ENCODE measurements at regions not wholly inside any gene's neighbourhood (a gene's known extent, or its start where the extent isn't known, plus 50 kb on each side); places are given as distances from the start of the nearest gene placed in this dataset.

- H3K27ac ChIP-seq (ENCODE audit: insufficient read depth, low read length), result no peak overlapping the region
- no TSS peak for BruUV-seq (replicated peaks)
- no peak overlapping the region for H2AK9ac ChIP-seq (replicated peaks; ENCODE audit: low read depth, low read length, poor library complexity)
- H3K23ac ChIP-seq (ENCODE audit: low read depth, low read length), result no peak overlapping the region
- no peak overlapping the region for H2AFZ ChIP-seq (replicated peaks; ENCODE audit: low read length, poor library complexity)
- ChIA-PET POLR2A (ENCODE audit: unreplicated experiment) (no interaction called here), CTCF (no interaction called here)
- no peak overlapping the region for H4K91ac ChIP-seq (ENCODE audit: insufficient read depth, low read depth, low read length)
- no peak for DNase-seq
- H4K5ac ChIP-seq (ENCODE audit: low read depth, low read length), result no peak overlapping the region
- H2AK5ac ChIP-seq (ENCODE audit: low read depth, low read length), result no peak overlapping the region
- in situ Hi-C loops (cut with MboI; ENCODE audit: low sequenced_read_pairs), result no loop called here
- H3K79me1 ChIP-seq (ENCODE audit: low read depth in 1 of 2, low read length in 2 of 2), result no peaks in the 10 kb centered on the region
- no peak overlapping the region for H3K18ac ChIP-seq (ENCODE audit: low read depth, low read length)
- no peaks in the 10 kb centered on the region for H3K4me1 ChIP-seq (ENCODE audit: control insufficient read depth, insufficient read depth, low read length)
- no peak overlapping the region for H3K4ac ChIP-seq (ENCODE audit: low read depth, low read length)
- H3K36me3 ChIP-seq (ENCODE audit: control insufficient read depth, insufficient read depth, low read length), result no peaks in the 10 kb centered on the region
- TF ChIP-seq USF2 (IDR thresholded peaks at IDR 0.05; ENCODE audit: low read depth, low read length) (no peak), MAZ (IDR thresholded peaks at IDR 0.05; ENCODE audit: borderline replicate concordance, low read depth, low read length) (no peak), ELK1 (IDR thresholded peaks at IDR 0.05; ENCODE audit: borderline replicate concordance, low read depth, low read length) (no peak), FOS (IDR thresholded peaks at IDR 0.05; ENCODE audit: low read depth, low read length) (no peak), MAFK (IDR thresholded peaks at IDR 0.05; ENCODE audit: low read depth, low read length) (no peak), RCOR1 (IDR thresholded peaks at IDR 0.05; ENCODE audit: insufficient replicate concordance, low read length) (no peak), BHLHE40 (IDR thresholded peaks at IDR 0.05; ENCODE audit: low read depth, low read length) (no peak), CEBPB (IDR thresholded peaks at IDR 0.05; ENCODE audit: low read depth, low read length) (no peak), RFX5 (IDR thresholded peaks at IDR 0.05; ENCODE audit: low read depth, low read length) (no peak), NFE2L2 (IDR thresholded peaks at IDR 0.05; ENCODE audit: low read depth, low read length) (no peak)
- H3K9me3 ChIP-seq (ENCODE audit: control insufficient read depth, insufficient read depth, low read length), result no peaks in the 10 kb centered on the region
- H4K20me1 ChIP-seq (ENCODE audit: insufficient read depth, low read length), result no peaks in the 10 kb centered on the region
- no peak overlapping the region for H3K14ac ChIP-seq (replicated peaks; ENCODE audit: low read depth, low read length)
- H3K56ac ChIP-seq (ENCODE audit: extremely low read depth, insufficient read depth, low read length), result no peak overlapping the region
- dilution Hi-C loops (cut with HindIII; ENCODE audit: low sequenced_read_pairs, unreplicated experiment), result no loop called here
- no peak overlapping the region for H2BK20ac ChIP-seq (ENCODE audit: low read depth, low read length)
- no peaks in the 10 kb centered on the region for H3K27me3 ChIP-seq (ENCODE audit: control insufficient read depth, insufficient read depth, low read length)
- H2BK5ac ChIP-seq (ENCODE audit: low read depth, low read length, poor library complexity, severe bottlenecking), result no peak overlapping the region
- ATAC-seq (ENCODE audit: low read depth), result no peak
- H3K9me1 ChIP-seq (ENCODE audit: insufficient read depth, low read length), result peaks cover 2% of the 10 kb centered on the region; the same call in 1 of the 2 replicates
- H3K4me2 ChIP-seq (ENCODE audit: low read depth, low read length), result no peak overlapping the region
- intact Hi-C loops (cut with micrococcal nuclease), result no loop called here
- WGBS, 2 experiments (ENCODE audit: extremely low coverage in 2 of 2, insufficient read length in 1 of 2), result no CpG with 5 or more reads among the region's 4 CpGs
- no peak overlapping the region for H3K9ac ChIP-seq (ENCODE audit: low read depth, low read length)
- H4K8ac ChIP-seq (ENCODE audit: low read depth in 2 of 2, low read length in 2 of 2), result no peak overlapping the region
- no peak overlapping the region for H2BK15ac ChIP-seq (ENCODE audit: low read depth, low read length)
- no peak overlapping the region for H3K4me3 ChIP-seq (ENCODE audit: insufficient read depth, low read depth, low read length)
- no peak overlapping the region for H2BK120ac ChIP-seq (ENCODE audit: low read depth, low read length)
These were observed 354.9 kb upstream of the HTR2A start for GRCh38 chr13:47251771-47252170.
